ENCODE measurements at regions not wholly inside any gene's neighbourhood (a gene's known extent, or its start where the extent isn't known, plus 50 kb on each side); places are given as distances from the start of the nearest gene placed in this dataset.

- Histone ChIP-seq H3K36me3 (ENCODE audit: insufficient read depth, low read depth, low read length) (no peaks in the 10 kb centered on the region), H3K27ac (ENCODE audit: low read length) (no peak overlapping the region), H3K9ac (ENCODE audit: low read depth, low read length) (no peak overlapping the region), H3K4me1 (ENCODE audit: insufficient read depth, low read length) (peaks cover 3% of the 10 kb centered on the region; the same call in 1 of the 2 replicates), H3K9me3 (ENCODE audit: insufficient read depth, low read depth, low read length) (no peaks in the 10 kb centered on the region), H3K27me3 (ENCODE audit: insufficient read depth, low read length) (no peaks in the 10 kb centered on the region), H3K4me3 (ENCODE audit: low read length) (no peak overlapping the region)
These were observed 738.3 kb downstream of the INHBA start for GRCh38 chr7:40964610-40965009.

GRCh38 chr7:40959955-40960354 is 742.9 kb downstream of the INHBA start:
- Histone ChIP-seq H3K36me3 (ENCODE audit: insufficient read depth, low read depth, low read length) (no peaks in the 10 kb centered on the region), H3K9ac (ENCODE audit: low read depth, low read length) (no peak overlapping the region), H3K27ac (ENCODE audit: low read length) (no peak overlapping the region), H3K27me3 (ENCODE audit: insufficient read depth, low read length) (no peaks in the 10 kb centered on the region), H3K9me3 (ENCODE audit: insufficient read depth, low read depth, low read length) (no peaks in the 10 kb centered on the region), H3K4me1 (ENCODE audit: insufficient read depth, low read length) (no peaks in the 10 kb centered on the region), H3K4me3 (ENCODE audit: low read length) (no peak overlapping the region)

- H3K27me3 ChIP-seq (ENCODE audit: insufficient read depth, low read length) = no peaks in the 10 kb centered on the region
- no peaks in the 10 kb centered on the region for H3K36me3 ChIP-seq (ENCODE audit: insufficient read depth, low read depth, low read length)
- H3K4me3 ChIP-seq (ENCODE audit: low read length) = no peak overlapping the region
- no peak overlapping the region for H3K27ac ChIP-seq (ENCODE audit: low read length)
- H3K4me1 ChIP-seq (ENCODE audit: insufficient read depth, low read length) = no peaks in the 10 kb centered on the region
- peaks cover 30% of the 10 kb centered on the region for H3K9me3 ChIP-seq (ENCODE audit: insufficient read depth, low read depth, low read length)
- no peak overlapping the region for H3K9ac ChIP-seq (ENCODE audit: low read depth, low read length)
These were observed 754.7 kb downstream of the INHBA start for GRCh38 chr7:40948239-40948638.

GRCh38 chr7:40947566-40947965 is 755.3 kb downstream of the INHBA start:
- Histone ChIP-seq H3K9me3 (ENCODE audit: insufficient read depth, low read depth, low read length) (peaks cover 30% of the 10 kb centered on the region; the same call in 1 of the 2 replicates), H3K27me3 (ENCODE audit: insufficient read depth, low read length) (no peaks in the 10 kb centered on the region)

GRCh38 chr7:40946549-40946948 is 756.3 kb downstream of the INHBA start:
- Histone ChIP-seq H3K4me1 (ENCODE audit: insufficient read depth, low read length) (no peaks in the 10 kb centered on the region), H3K4me3 (ENCODE audit: low read length) (no peak overlapping the region), H3K9ac (ENCODE audit: low read depth, low read length) (no peak overlapping the region), H3K36me3 (ENCODE audit: insufficient read depth, low read depth, low read length) (no peaks in the 10 kb centered on the region), H3K27ac (ENCODE audit: low read length) (no peak overlapping the region), H3K9me3 (ENCODE audit: insufficient read depth, low read depth, low read length) (peaks cover 30% of the 10 kb centered on the region; the same call in 1 of the 2 replicates), H3K27me3 (ENCODE audit: insufficient read depth, low read length) (no peaks in the 10 kb centered on the region)

More at GRCh38 chr7:40947566-40947965, 755.3 kb downstream of the INHBA start:
- Histone ChIP-seq H3K4me1 (ENCODE audit: insufficient read depth, low read length) (no peaks in the 10 kb centered on the region), H3K4me3 (ENCODE audit: low read length) (no peak overlapping the region), H3K9ac (ENCODE audit: low read depth, low read length) (no peak overlapping the region), H3K36me3 (ENCODE audit: insufficient read depth, low read depth, low read length) (no peaks in the 10 kb centered on the region), H3K27ac (ENCODE audit: low read length) (no peak overlapping the region)

GRCh38 chr7:40945788-40946187 is 757.1 kb downstream of the INHBA start:
- no peak overlapping the region for H3K9ac ChIP-seq (ENCODE audit: low read depth, low read length)
- H3K4me3 ChIP-seq (ENCODE audit: low read length) = no peak overlapping the region
- no peaks in the 10 kb centered on the region for H3K36me3 ChIP-seq (ENCODE audit: insufficient read depth, low read depth, low read length)
- H3K27me3 ChIP-seq (ENCODE audit: insufficient read depth, low read length) = no peaks in the 10 kb centered on the region
- no peaks in the 10 kb centered on the region for H3K4me1 ChIP-seq (ENCODE audit: insufficient read depth, low read length)
- no peak overlapping the region for H3K27ac ChIP-seq (ENCODE audit: low read length)
- H3K9me3 ChIP-seq (ENCODE audit: insufficient read depth, low read depth, low read length) = peaks cover 30% of the 10 kb centered on the region; the same call in 1 of the 2 replicates

- Histone ChIP-seq H3K9me3 (ENCODE audit: insufficient read depth, low read depth, low read length) (peaks cover 30% of the 10 kb centered on the region; the same call in 1 of the 2 replicates), H3K4me3 (ENCODE audit: low read length) (no peak overlapping the region)
These were observed 757.8 kb downstream of the INHBA start for GRCh38 chr7:40944981-40945585.

GRCh38 chr7:40937879-40938278 is 765.0 kb downstream of the INHBA start:
- peaks cover 8% of the 10 kb centered on the region; the same call in 1 of the 2 replicates for H3K9me3 ChIP-seq (ENCODE audit: insufficient read depth, low read depth, low read length)
- H3K27me3 ChIP-seq (ENCODE audit: insufficient read depth, low read length) = no peaks in the 10 kb centered on the region
- no peak overlapping the region for H3K9ac ChIP-seq (ENCODE audit: low read depth, low read length)
- H3K36me3 ChIP-seq (ENCODE audit: insufficient read depth, low read depth, low read length) = no peaks in the 10 kb centered on the region
- no peak overlapping the region for H3K4me3 ChIP-seq (ENCODE audit: low read length)
- no peak overlapping the region for H3K27ac ChIP-seq (ENCODE audit: low read length)
- H3K4me1 ChIP-seq (ENCODE audit: insufficient read depth, low read length) = no peaks in the 10 kb centered on the region

More at GRCh38 chr7:40944981-40945585, 757.8 kb downstream of the INHBA start:
- H3K27ac ChIP-seq (ENCODE audit: low read length) = no peak overlapping the region
- H3K4me1 ChIP-seq (ENCODE audit: insufficient read depth, low read length) = no peaks in the 10 kb centered on the region
- no peak overlapping the region for H3K9ac ChIP-seq (ENCODE audit: low read depth, low read length)
- H3K36me3 ChIP-seq (ENCODE audit: insufficient read depth, low read depth, low read length) = no peaks in the 10 kb centered on the region
- H3K27me3 ChIP-seq (ENCODE audit: insufficient read depth, low read length) = no peaks in the 10 kb centered on the region

GRCh38 chr7:40935435-40935834 is 767.5 kb downstream of the INHBA start:
- Histone ChIP-seq H3K4me1 (ENCODE audit: insufficient read depth, low read length) (no peaks in the 10 kb centered on the region), H3K9me3 (ENCODE audit: insufficient read depth, low read depth, low read length) (peaks cover 8% of the 10 kb centered on the region; the same call in 1 of the 2 replicates), H3K27ac (ENCODE audit: low read length) (no peak overlapping the region), H3K27me3 (ENCODE audit: insufficient read depth, low read length) (no peaks in the 10 kb centered on the region), H3K9ac (ENCODE audit: low read depth, low read length) (no peak overlapping the region), H3K36me3 (ENCODE audit: insufficient read depth, low read depth, low read length) (no peaks in the 10 kb centered on the region), H3K4me3 (ENCODE audit: low read length) (no peak overlapping the region)

GRCh38 chr7:40923626-40924025 is 779.3 kb downstream of the INHBA start:
- Histone ChIP-seq H3K4me3 (ENCODE audit: low read length) (no peak overlapping the region), H3K4me1 (ENCODE audit: insufficient read depth, low read length) (no peaks in the 10 kb centered on the region), H3K27ac (ENCODE audit: low read length) (no peak overlapping the region), H3K27me3 (ENCODE audit: insufficient read depth, low read length) (no peaks in the 10 kb centered on the region), H3K9ac (ENCODE audit: low read depth, low read length) (no peak overlapping the region), H3K36me3 (ENCODE audit: insufficient read depth, low read depth, low read length) (no peaks in the 10 kb centered on the region), H3K9me3 (ENCODE audit: insufficient read depth, low read depth, low read length) (no peaks in the 10 kb centered on the region)

- Histone ChIP-seq H3K27ac (ENCODE audit: low read length) (no peak overlapping the region), H3K4me1 (ENCODE audit: insufficient read depth, low read length) (no peaks in the 10 kb centered on the region), H3K9ac (ENCODE audit: low read depth, low read length) (no peak overlapping the region), H3K4me3 (ENCODE audit: low read length) (no peak overlapping the region), H3K9me3 (ENCODE audit: insufficient read depth, low read depth, low read length) (no peaks in the 10 kb centered on the region), H3K36me3 (ENCODE audit: insufficient read depth, low read depth, low read length) (no peaks in the 10 kb centered on the region), H3K27me3 (ENCODE audit: insufficient read depth, low read length) (no peaks in the 10 kb centered on the region)
These were observed 780.6 kb downstream of the INHBA start for GRCh38 chr7:40922316-40922670.

- no peak overlapping the region for H3K27ac ChIP-seq (ENCODE audit: low read length)
- H3K9ac ChIP-seq (ENCODE audit: low read depth, low read length) = no peak overlapping the region
- H3K36me3 ChIP-seq (ENCODE audit: insufficient read depth, low read depth, low read length) = no peaks in the 10 kb centered on the region
- H3K27me3 ChIP-seq (ENCODE audit: insufficient read depth, low read length) = no peaks in the 10 kb centered on the region
- no peak overlapping the region for H3K4me3 ChIP-seq (ENCODE audit: low read length)
- H3K4me1 ChIP-seq (ENCODE audit: insufficient read depth, low read length) = no peaks in the 10 kb centered on the region
- no peaks in the 10 kb centered on the region for H3K9me3 ChIP-seq (ENCODE audit: insufficient read depth, low read depth, low read length)
These were observed 781.1 kb downstream of the INHBA start for GRCh38 chr7:40921589-40922315.

Data from iPS-20b (cell line).